Smooth muscle cell (in vitro differentiated cells): ENCODE measurements at regions not wholly inside any gene's neighbourhood (a gene's known extent, or its start where the extent isn't known, plus 50 kb on each side); places are given as distances from the start of the nearest gene placed in this dataset.

Source experiments
- DNase-seq: peaks from one replicate; lab custom pipeline; 2025; ENCODE audit not compliant: unreplicated experiment; lab: John Stamatoyannopoulos, UW
- H2AFZ ChIP-seq: fragments of 200-600 bp; sonication (generic); 2 replicates; pipeline ENCODE4 v1.6.0; 2016; ENCODE audit warnings: antibody characterized with exemption, low read depth, mild to moderate bottlenecking
- H3F3A ChIP-seq: fragments of 200-600 bp; sonication (generic); 2 replicates; pipeline ENCODE4 v1.6.0; 2017; ENCODE audit warnings: antibody characterized with exemption, low read depth
- H3K27ac ChIP-seq: fragments of 200-600 bp; sonication (generic); 2 replicates; pipeline ENCODE4 v1.5.1; 2016; ENCODE audit warnings: low read depth, mild to moderate bottlenecking
- H3K27me3 ChIP-seq: fragments of 200-600 bp; sonication (generic); 2 replicates; pipeline ENCODE4 v1.6.1; 2016; ENCODE audit warnings: low read depth, mild to moderate bottlenecking
- H3K36me3 ChIP-seq: fragments of 200-600 bp; sonication (generic); 2 replicates; pipeline ENCODE4 v1.5.1; 2016; ENCODE audit warnings: low read depth
- H3K4me1 ChIP-seq: fragments of 200-600 bp; sonication (generic); 2 replicates; pipeline ENCODE4 v1.5.1; 2016; ENCODE audit warnings: low read depth
- H3K4me2 ChIP-seq: fragments of 200-600 bp; sonication (generic); 2 replicates; pipeline ENCODE4 v1.6.0; 2016; ENCODE audit warnings: mild to moderate bottlenecking
- H3K4me3 ChIP-seq: fragments of 200-600 bp; sonication (generic); 2 replicates; pipeline ENCODE4 v1.5.1; 2016; ENCODE audit warnings: mild to moderate bottlenecking
- H3K79me2 ChIP-seq: fragments of 200-600 bp; sonication (generic); 2 replicates; pipeline ENCODE4 v1.6.0; 2016; ENCODE audit warnings: low read depth, mild to moderate bottlenecking
- H3K9ac ChIP-seq: fragments of 200-600 bp; sonication (generic); 2 replicates; pipeline ENCODE4 v1.6.0; 2016; ENCODE audit warnings: low read depth
- H3K9me3 ChIP-seq: fragments of 200-600 bp; sonication (generic); replicated peaks from 2 replicates; pipeline ENCODE4 v1.5.1; 2016; ENCODE audit warnings: low read depth
- H4K20me1 ChIP-seq: fragments of 200-600 bp; sonication (generic); 2 replicates; pipeline ENCODE4 v1.6.0; 2016; ENCODE audit warnings: low read depth
- WGBS: methylation state at CpG from one replicate; pipeline ENCODE4 v1.1.7; 2016; ENCODE audit warnings: low lambda C conversion rate; 5-methylcytosine and 5-hydroxymethylcytosine counted together
- TF ChIP-seq, protein P1 (sequence below): fragments of 200-600 bp; sonication (generic); IDR thresholded peaks from 2 replicates; pipeline ENCODE4 v1.5.1; 2017; ENCODE audit warnings: borderline replicate concordance, mild to moderate bottlenecking, antibody characterized with exemption; ENCODE audit not compliant: insufficient read depth, poor library complexity, severe bottlenecking

DNA sequence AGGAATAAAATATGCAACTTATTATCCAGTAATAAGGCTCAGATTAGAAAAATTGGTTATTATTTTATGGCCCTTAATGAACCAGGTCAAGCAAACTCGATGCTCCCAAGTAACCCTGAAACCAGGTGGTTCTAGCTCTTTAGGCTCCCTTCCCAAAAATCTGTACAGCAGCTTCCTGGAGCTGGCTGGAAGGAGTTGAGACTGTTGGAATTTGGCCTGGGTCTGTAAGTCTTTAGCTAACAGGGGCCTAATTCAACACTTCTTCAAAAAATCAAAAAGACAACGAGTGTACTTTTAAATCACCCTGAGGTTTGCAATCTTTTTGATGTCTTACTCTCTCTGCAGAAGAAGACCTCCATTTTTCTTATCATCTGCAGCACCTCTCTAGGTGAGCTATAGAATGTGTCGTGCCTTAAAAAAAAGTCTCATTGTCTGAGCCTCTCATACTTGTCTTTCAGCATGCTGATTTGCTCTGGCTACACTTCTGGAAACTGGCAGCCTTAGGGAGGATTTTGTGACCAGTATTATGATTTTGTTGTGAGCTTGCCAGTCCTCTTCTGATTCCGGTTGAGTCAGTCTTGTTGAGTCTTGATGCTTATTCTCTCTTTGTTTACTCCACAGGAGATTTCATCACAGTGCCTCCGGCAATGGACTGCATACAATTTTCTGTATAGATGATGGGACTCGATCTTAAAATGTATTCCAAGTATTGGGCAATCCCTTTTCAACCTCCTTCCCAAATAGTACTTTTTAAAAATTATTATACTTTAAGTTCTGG is 235.0 kb upstream of the KBTBD8 start:
- Histone ChIP-seq H3K4me3 (no peak overlapping the region), H3K79me2 (no peaks in the 10 kb centered on the region), H3K4me2 (no peak overlapping the region), H3K9ac (no peak overlapping the region), H3K4me1 (no peaks in the 10 kb centered on the region), H3K36me3 (no peaks in the 10 kb centered on the region), H3F3A (no peaks in the 10 kb centered on the region), H3K9me3 (no peaks in the 10 kb centered on the region), H3K27me3 (no peaks in the 10 kb centered on the region), H3K27ac (no peak overlapping the region), H4K20me1 (no peaks in the 10 kb centered on the region), H2AFZ (no peak overlapping the region)
- no peak for DNase-seq
- TF ChIP-seq, protein P1, sequence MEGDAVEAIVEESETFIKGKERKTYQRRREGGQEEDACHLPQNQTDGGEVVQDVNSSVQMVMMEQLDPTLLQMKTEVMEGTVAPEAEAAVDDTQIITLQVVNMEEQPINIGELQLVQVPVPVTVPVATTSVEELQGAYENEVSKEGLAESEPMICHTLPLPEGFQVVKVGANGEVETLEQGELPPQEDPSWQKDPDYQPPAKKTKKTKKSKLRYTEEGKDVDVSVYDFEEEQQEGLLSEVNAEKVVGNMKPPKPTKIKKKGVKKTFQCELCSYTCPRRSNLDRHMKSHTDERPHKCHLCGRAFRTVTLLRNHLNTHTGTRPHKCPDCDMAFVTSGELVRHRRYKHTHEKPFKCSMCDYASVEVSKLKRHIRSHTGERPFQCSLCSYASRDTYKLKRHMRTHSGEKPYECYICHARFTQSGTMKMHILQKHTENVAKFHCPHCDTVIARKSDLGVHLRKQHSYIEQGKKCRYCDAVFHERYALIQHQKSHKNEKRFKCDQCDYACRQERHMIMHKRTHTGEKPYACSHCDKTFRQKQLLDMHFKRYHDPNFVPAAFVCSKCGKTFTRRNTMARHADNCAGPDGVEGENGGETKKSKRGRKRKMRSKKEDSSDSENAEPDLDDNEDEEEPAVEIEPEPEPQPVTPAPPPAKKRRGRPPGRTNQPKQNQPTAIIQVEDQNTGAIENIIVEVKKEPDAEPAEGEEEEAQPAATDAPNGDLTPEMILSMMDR, result no peak
- WGBS, result 77% methylated on average over 6 of the region's 6 CpGs

DNA sequence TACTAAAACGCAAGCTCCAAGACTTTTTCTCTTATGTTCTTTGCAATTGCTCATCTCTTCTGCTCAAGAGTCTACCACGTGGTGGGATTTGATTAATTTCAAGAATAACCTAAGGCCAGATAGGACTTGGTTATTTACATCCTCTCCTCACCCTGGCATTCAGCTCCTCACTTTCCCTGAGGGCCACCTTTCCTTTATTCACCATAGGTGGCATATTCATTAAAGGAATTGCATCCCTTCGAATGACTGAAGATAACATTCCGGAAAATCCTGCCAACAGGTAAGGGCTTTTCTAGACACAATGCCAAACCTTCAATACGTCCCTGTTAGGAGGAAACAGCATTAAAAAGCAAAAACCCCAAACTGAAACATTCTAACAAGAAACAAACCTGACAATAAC is 220.0 kb upstream of the KBTBD8 start:
- H3K9ac ChIP-seq, result no peak overlapping the region
- H3K9me3 ChIP-seq, result no peaks in the 10 kb centered on the region
- peaks cover 9% of the 10 kb centered on the region for H3K27me3 ChIP-seq
- no peak overlapping the region for H3K4me3 ChIP-seq
- H3K36me3 ChIP-seq, result no peaks in the 10 kb centered on the region
- WGBS, result 70% methylated on average over 5 of the region's 5 CpGs
- H4K20me1 ChIP-seq, result no peaks in the 10 kb centered on the region
- H3K4me2 ChIP-seq, result no peak overlapping the region
- H3K27ac ChIP-seq, result no peak overlapping the region
- TF ChIP-seq, protein P1, result no peak
- no peaks in the 10 kb centered on the region for H3K79me2 ChIP-seq
- H2AFZ ChIP-seq, result no peak overlapping the region
- no peaks in the 10 kb centered on the region for H3F3A ChIP-seq
- H3K4me1 ChIP-seq, result no peaks in the 10 kb centered on the region
- DNase-seq, result no peak

DNA sequence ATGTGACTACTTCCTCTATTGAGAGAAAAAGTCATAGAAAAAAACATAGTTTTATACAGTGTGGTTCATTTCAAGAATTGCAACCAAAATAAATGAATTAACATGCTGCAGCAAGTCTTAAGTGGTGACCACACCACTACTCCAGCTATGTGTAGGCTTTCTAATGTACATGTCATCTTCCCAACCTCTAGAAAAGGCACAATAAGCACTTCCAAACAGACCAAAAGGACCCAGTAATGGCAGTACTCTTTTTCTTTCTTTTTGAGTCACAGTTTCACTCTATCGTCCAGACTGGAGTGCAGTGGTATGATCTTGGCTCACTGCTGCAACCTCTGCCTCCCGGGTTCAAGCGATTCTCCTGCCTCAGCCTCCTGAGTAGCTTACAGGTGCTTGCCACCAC is 219.3 kb upstream of the KBTBD8 start:
- 96% methylated on average over 3 of the region's 3 CpGs for WGBS
- Histone ChIP-seq H3K36me3 (no peaks in the 10 kb centered on the region), H3K79me2 (no peaks in the 10 kb centered on the region), H3K27me3 (peaks cover 9% of the 10 kb centered on the region), H3K4me3 (no peak overlapping the region), H3K4me1 (no peaks in the 10 kb centered on the region), H4K20me1 (no peaks in the 10 kb centered on the region), H3F3A (no peaks in the 10 kb centered on the region), H3K4me2 (no peak overlapping the region), H2AFZ (no peak overlapping the region), H3K9ac (no peak overlapping the region), H3K27ac (no peak overlapping the region), H3K9me3 (no peaks in the 10 kb centered on the region)
- DNase-seq, result no peak
- TF ChIP-seq, protein P1, result no peak
